ENCODE measurements at regions not wholly inside any gene's neighbourhood (a gene's known extent, or its start where the extent isn't known, plus 50 kb on each side); places are given as distances from the start of the nearest gene placed in this dataset.

DNA sequence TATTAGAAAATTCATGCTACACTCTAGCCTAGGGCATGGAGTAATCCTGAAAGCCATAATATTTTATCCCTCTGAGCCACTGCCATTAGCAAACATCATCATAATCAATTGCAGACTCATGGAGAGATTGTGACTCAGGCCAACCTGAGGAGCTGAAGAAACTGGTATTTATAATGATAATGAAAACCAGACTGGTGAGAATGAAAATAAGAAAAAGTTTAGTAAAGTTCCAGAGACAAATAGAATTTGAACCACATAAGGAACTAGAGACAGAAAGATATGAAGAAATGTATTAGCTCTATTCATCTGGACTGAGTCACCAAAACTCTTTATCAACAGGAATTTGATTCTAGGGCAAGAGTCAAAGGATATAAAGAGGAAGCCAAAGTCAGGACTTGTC, 158.7 kb downstream of the DRD1 start (continued):
- no peak for TF ChIP-seq NRF1 (IDR thresholded peaks at IDR 0.05; ENCODE audit: low read depth, low read length)
- peak; percentile 38; the same call in 1 of the 2 replicates for TF ChIP-seq NFIC (IDR thresholded peaks at IDR 0.05; ENCODE audit: borderline replicate concordance)
- TF ChIP-seq SMC3 (IDR thresholded peaks at IDR 0.05; ENCODE audit: low read depth, low read length), result no peak
- TF ChIP-seq, protein P1, sequence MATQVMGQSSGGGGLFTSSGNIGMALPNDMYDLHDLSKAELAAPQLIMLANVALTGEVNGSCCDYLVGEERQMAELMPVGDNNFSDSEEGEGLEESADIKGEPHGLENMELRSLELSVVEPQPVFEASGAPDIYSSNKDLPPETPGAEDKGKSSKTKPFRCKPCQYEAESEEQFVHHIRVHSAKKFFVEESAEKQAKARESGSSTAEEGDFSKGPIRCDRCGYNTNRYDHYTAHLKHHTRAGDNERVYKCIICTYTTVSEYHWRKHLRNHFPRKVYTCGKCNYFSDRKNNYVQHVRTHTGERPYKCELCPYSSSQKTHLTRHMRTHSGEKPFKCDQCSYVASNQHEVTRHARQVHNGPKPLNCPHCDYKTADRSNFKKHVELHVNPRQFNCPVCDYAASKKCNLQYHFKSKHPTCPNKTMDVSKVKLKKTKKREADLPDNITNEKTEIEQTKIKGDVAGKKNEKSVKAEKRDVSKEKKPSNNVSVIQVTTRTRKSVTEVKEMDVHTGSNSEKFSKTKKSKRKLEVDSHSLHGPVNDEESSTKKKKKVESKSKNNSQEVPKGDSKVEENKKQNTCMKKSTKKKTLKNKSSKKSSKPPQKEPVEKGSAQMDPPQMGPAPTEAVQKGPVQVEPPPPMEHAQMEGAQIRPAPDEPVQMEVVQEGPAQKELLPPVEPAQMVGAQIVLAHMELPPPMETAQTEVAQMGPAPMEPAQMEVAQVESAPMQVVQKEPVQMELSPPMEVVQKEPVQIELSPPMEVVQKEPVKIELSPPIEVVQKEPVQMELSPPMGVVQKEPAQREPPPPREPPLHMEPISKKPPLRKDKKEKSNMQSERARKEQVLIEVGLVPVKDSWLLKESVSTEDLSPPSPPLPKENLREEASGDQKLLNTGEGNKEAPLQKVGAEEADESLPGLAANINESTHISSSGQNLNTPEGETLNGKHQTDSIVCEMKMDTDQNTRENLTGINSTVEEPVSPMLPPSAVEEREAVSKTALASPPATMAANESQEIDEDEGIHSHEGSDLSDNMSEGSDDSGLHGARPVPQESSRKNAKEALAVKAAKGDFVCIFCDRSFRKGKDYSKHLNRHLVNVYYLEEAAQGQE (IDR thresholded peaks at IDR 0.05; ENCODE audit: low read depth, low read length), result no peak

DNA sequence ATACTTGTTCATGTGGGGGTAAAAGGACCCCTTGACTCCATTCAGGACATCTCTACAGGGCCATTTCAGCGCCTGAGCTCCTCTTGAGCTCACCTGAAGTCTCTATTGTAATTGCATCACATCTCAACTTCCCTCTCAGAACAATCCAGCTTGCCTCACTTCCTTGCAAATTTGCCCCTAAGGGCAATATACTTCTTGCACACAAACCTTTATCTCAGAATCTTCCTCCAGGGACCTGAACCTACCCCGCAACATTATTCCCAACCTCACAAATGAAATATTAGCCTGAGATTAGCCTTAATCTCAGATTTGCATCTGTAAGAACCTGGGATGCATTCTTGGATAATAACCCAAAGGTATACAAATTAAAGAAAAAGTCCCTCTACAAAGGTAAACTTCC, 159.2 kb downstream of the DRD1 start:
- H3K9ac ChIP-seq, result no peak overlapping the region
- POLR2A ChIA-PET, result no interaction called here
- H4K20me1 ChIP-seq (ENCODE audit: insufficient read depth), result no peaks in the 10 kb centered on the region
- DNase-seq, result no peak
- peak overlapping the region; percentile 34 to 72; a peak in 3 of 4 replicates for H3K27ac ChIP-seq (ENCODE audit: low read depth in 2 of 2, low read length in 1 of 2)
- no peak overlapping the region for H3K4me3 ChIP-seq (ENCODE audit: low read depth in 2 of 2, low read length in 1 of 2)
- CTCF ChIA-PET, result no interaction called here
- no peaks in the 10 kb centered on the region for H3K27me3 ChIP-seq (ENCODE audit: insufficient read depth)
- H3F3A ChIP-seq (replicated peaks; ENCODE audit: insufficient read depth), result peaks cover 4% of the 10 kb centered on the region
- no peaks in the 10 kb centered on the region for H3K4me1 ChIP-seq (ENCODE audit: control insufficient read depth in 1 of 2, insufficient read depth in 2 of 2, low read depth in 1 of 2, low read length in 1 of 2)
- H2AFZ ChIP-seq (ENCODE audit: low read depth), result no peak overlapping the region
- no peak overlapping the region for H3K4me2 ChIP-seq
- no peak for TF ChIP-seq SIN3A (IDR thresholded peaks at IDR 0.05; ENCODE audit: borderline replicate concordance, low read depth, low read length)
- no peaks in the 10 kb centered on the region for H3K36me3 ChIP-seq (replicated peaks in 1 of 2; ENCODE audit: control insufficient read depth in 1 of 2, insufficient read depth in 2 of 2, low read length in 1 of 2)
- 10% methylated on average over 2 of the region's 2 CpGs for WGBS (ENCODE audit: low lambda C conversion rate)
- no peaks in the 10 kb centered on the region for H3K9me2 ChIP-seq
- no peaks in the 10 kb centered on the region for H3K9me3 ChIP-seq
- no peaks in the 10 kb centered on the region for H3K79me2 ChIP-seq (ENCODE audit: insufficient read depth)

DNA sequence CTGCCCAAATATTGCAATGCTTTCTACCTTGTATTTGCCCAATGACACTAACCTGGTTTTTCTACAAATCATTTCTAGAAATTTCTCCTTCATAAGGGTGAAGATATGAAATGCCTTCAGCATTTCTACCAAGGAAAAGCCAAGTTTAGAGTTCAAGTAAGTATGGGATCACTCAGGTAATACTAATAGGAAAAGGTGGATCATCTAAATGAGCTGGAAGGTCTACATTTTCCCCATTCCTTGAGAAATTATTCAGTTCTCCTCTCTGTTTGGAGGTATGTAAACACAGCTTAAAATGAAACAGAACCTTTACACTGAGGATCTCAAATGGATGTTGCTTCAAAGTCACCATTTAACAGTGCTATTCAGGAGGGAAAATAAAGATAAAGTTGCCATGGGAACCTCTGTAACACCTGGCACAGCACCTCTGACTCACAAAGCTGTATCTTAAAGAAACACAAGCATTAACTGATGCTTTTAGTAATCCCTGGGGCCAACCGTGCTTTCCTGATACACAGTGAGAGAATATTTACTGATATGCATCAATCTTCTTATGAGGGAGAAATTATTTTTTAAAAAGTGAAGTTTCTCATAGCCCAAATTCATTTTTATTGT, 161.3 kb downstream of the DRD1 start:
- DNase-seq, result no peak
- Histone ChIP-seq H3F3A (replicated peaks; ENCODE audit: insufficient read depth) (peaks cover 4% of the 10 kb centered on the region), H3K36me3 (replicated peaks in 1 of 2; ENCODE audit: control insufficient read depth in 1 of 2, insufficient read depth in 2 of 2, low read length in 1 of 2) (no peaks in the 10 kb centered on the region), H3K79me2 (ENCODE audit: insufficient read depth) (no peaks in the 10 kb centered on the region), H3K9me2 (no peaks in the 10 kb centered on the region), H3K4me2 (no peak overlapping the region), H3K9me3 (no peaks in the 10 kb centered on the region), H2AFZ (ENCODE audit: low read depth) (no peak overlapping the region), H4K20me1 (ENCODE audit: insufficient read depth) (no peaks in the 10 kb centered on the region), H3K27ac (ENCODE audit: low read depth in 2 of 2, low read length in 1 of 2) (no peak overlapping the region), H3K9ac (no peak overlapping the region), H3K27me3 (ENCODE audit: insufficient read depth) (no peaks in the 10 kb centered on the region), H3K4me1 (ENCODE audit: control insufficient read depth in 1 of 2, insufficient read depth in 2 of 2, low read depth in 1 of 2, low read length in 1 of 2) (no peaks in the 10 kb centered on the region), H3K4me3 (ENCODE audit: low read depth in 2 of 2, low read length in 1 of 2) (no peak overlapping the region)
- TF ChIP-seq RFX5 (IDR thresholded peaks at IDR 0.05; ENCODE audit: low read length) (no peak), TAF1 (IDR thresholded peaks at IDR 0.05; ENCODE audit: borderline replicate concordance, low read depth, low read length) (no peak), MXI1 (IDR thresholded peaks at IDR 0.05; ENCODE audit: low read depth, low read length) (no peak), EP300 (IDR thresholded peaks at IDR 0.05; ENCODE audit: borderline replicate concordance in 1 of 2, low read depth in 1 of 2, low read length in 1 of 2) (no peak)
- TF ChIP-seq, protein P2, sequence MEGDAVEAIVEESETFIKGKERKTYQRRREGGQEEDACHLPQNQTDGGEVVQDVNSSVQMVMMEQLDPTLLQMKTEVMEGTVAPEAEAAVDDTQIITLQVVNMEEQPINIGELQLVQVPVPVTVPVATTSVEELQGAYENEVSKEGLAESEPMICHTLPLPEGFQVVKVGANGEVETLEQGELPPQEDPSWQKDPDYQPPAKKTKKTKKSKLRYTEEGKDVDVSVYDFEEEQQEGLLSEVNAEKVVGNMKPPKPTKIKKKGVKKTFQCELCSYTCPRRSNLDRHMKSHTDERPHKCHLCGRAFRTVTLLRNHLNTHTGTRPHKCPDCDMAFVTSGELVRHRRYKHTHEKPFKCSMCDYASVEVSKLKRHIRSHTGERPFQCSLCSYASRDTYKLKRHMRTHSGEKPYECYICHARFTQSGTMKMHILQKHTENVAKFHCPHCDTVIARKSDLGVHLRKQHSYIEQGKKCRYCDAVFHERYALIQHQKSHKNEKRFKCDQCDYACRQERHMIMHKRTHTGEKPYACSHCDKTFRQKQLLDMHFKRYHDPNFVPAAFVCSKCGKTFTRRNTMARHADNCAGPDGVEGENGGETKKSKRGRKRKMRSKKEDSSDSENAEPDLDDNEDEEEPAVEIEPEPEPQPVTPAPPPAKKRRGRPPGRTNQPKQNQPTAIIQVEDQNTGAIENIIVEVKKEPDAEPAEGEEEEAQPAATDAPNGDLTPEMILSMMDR (IDR thresholded peaks at IDR 0.05), result no peak
- ChIA-PET POLR2A (no interaction called here), CTCF (no interaction called here)
- 10% methylated on average over 1 of the region's 1 CpG for WGBS (ENCODE audit: low lambda C conversion rate)

Measured in SK-N-SH (cell line).